ENCODE measurements at regions not wholly inside any gene's neighbourhood (a gene's known extent, or its start where the extent isn't known, plus 50 kb on each side); places are given as distances from the start of the nearest gene placed in this dataset.
A peak's percentile ranks its signal among the peaks of the same experiment; 100 is the strongest.
"Not testable (repeated sequence)": the region's sequence is repeated elsewhere in the genome, so short reads cannot be mapped to it uniquely, and the experiment has no call there.

DNA sequence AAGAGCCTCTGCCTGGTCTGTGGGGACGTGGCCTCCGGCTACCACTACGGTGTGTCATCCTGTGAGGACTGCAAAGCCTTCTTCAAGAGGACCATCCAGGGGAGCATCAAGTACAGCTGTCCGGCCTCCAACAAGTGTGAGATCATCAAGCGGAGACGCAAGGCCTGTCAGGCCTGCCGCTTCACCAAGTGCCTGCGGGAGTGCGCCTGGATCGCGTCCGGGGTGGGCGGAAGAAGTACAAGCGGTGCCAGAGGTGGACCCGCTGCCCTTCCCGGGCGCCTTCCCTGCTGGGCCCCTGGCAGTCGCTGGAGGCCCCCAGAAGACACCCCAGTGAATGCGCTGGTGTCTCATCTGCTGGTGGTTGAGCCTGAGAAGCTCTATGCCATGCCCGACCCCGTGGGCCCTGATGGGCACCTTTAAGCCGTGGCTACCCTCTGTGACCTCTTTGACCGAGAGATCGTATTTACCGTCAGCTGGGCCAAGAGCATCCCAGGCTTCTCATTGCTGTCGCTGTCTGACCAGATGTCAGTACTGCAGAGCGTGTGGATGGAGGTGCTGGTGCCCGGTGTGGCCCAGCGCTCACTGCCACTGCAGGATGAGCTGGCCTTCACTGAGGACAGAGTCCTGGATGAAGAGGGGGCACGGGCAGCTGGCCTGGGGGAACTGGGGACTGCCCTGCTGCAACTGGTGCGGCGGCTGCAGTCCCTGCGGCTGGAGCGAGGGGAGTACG, 84.3 kb downstream of the MRPL57 start:
- H3K27ac ChIP-seq; DNase-seq (ENCODE audit: low read depth, low spot score): not testable (repeated sequence)

DNA sequence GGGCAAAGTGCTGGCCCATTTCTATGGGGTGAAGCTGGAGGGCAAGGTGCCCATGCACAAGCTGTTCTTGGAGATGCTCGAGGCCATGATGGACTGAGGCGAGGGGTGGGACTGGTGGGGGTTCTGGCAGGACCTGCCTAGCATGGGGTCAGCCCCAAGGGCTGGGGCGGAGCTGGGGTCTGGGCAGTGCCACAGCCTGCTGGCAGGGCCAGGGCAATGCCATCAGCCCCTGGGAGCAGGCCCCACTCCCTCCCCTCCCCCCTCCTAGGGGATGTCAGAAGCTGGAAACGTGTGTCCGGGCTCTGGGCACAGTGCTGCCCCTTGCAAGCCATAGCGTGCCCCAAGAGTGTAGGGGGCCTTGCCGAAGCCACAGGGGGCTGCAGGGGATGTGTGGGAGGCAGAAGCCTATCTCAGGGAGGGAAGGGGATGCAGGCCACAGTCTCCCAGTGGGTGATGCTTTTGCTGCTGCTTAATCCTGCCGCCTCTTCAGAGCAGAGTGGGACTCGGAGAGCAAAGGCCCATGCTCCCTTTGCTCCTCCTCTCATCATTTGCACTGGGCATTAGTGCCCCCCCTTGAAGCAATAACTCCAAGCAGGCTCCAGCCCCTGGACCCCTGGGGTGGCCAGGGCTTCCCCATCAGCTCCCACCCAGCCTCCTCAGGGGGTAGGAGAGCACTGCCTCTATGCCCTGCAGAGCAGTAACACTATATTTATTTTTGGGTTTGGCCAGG, 85.2 kb downstream of the MRPL57 start:
- DNase-seq (ENCODE audit: low read depth, low spot score) = not testable (repeated sequence)

GRCh38 chr13:21263909-21264308, 87.5 kb downstream of the MRPL57 start:
- not testable (repeated sequence) for H3K27ac ChIP-seq; DNase-seq (ENCODE audit: low read depth, low spot score)

More for the DNA sequence above, 85.2 kb downstream of the MRPL57 start:
- not testable (repeated sequence) for H3K27ac ChIP-seq

DNA sequence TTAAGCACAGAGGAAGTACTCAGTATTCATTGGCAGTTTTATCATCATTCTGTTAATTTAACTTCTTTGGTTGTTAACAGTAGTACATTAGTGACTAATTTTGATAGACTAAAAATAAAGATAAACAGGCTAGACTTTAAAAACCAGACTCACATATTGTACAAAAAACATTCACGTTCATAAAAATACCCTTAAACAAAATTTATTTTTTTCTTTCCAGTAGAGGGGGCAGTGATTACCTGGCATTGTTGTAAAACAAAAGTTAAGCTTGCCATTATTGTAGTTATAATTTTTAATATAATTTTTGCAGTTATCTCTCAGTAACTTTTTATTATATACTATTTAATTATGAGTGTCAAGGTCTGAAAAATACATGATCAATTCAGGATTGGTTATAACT, 92.0 kb downstream of the MRPL57 start:
- H3K27ac ChIP-seq; DNase-seq (ENCODE audit: low read depth, low spot score): not testable (repeated sequence)

DNA sequence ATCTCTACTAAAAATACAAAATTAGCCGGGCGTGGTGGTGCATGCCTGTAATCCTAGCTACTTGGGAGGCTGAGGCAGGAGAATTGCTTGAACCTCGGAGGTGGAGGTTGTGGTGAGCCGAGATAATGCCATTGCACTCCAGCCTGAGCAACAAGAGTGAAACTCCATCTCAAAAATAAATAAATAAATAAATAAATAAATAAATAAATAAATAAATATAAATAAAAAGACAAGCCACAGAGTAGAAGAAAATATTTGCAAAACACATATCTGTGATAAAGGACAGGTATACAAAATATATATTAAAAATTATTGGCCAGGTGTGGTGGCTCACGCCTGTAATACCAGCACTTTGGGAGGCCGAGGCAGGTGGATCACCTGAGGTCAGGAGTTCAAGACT, 96.0 kb downstream of the MRPL57 start:
- not testable (repeated sequence) for H3K27ac ChIP-seq; DNase-seq (ENCODE audit: low read depth, low spot score)

GRCh38 chr13:21274457-21274856, 98.0 kb downstream of the MRPL57 start:
- not testable (repeated sequence) for H3K27ac ChIP-seq; DNase-seq (ENCODE audit: low read depth, low spot score)

GRCh38 chr13:21282065-21282464, 105.6 kb downstream of the MRPL57 start:
- no peak for DNase-seq (ENCODE audit: low read depth, low spot score)
- no peak overlapping the region for H3K27ac ChIP-seq

- no peak for DNase-seq (ENCODE audit: low read depth, low spot score)
- no peak overlapping the region for H3K27ac ChIP-seq
These were observed 111.0 kb downstream of the MRPL57 start for GRCh38 chr13:21287331-21287907.

GRCh38 chr13:21289475-21289874, 113.0 kb downstream of the MRPL57 start:
- H3K27ac ChIP-seq = no peak overlapping the region
- no peak for DNase-seq (ENCODE audit: low read depth, low spot score)

GRCh38 chr13:21290442-21291002, 114.1 kb downstream of the MRPL57 start:
- not testable (repeated sequence) for DNase-seq (ENCODE audit: low read depth, low spot score)

GRCh38 chr13:21291840-21292239, 115.4 kb downstream of the MRPL57 start:
- DNase-seq (ENCODE audit: low read depth, low spot score) = no peak
- H3K27ac ChIP-seq = no peak overlapping the region

More at GRCh38 chr13:21290442-21291002, 114.1 kb downstream of the MRPL57 start:
- H3K27ac ChIP-seq = not testable (repeated sequence)

- DNase-seq (ENCODE audit: low read depth, low spot score); H3K27ac ChIP-seq: not testable (repeated sequence)
These were observed 120.5 kb downstream of the MRPL57 start for GRCh38 chr13:21296991-21297390.

GRCh38 chr13:21297447-21297846, 121.0 kb downstream of the MRPL57 start:
- peak overlapping the region; percentile 68 for H3K27ac ChIP-seq
- no peak for DNase-seq (ENCODE audit: low read depth, low spot score)

DNA sequence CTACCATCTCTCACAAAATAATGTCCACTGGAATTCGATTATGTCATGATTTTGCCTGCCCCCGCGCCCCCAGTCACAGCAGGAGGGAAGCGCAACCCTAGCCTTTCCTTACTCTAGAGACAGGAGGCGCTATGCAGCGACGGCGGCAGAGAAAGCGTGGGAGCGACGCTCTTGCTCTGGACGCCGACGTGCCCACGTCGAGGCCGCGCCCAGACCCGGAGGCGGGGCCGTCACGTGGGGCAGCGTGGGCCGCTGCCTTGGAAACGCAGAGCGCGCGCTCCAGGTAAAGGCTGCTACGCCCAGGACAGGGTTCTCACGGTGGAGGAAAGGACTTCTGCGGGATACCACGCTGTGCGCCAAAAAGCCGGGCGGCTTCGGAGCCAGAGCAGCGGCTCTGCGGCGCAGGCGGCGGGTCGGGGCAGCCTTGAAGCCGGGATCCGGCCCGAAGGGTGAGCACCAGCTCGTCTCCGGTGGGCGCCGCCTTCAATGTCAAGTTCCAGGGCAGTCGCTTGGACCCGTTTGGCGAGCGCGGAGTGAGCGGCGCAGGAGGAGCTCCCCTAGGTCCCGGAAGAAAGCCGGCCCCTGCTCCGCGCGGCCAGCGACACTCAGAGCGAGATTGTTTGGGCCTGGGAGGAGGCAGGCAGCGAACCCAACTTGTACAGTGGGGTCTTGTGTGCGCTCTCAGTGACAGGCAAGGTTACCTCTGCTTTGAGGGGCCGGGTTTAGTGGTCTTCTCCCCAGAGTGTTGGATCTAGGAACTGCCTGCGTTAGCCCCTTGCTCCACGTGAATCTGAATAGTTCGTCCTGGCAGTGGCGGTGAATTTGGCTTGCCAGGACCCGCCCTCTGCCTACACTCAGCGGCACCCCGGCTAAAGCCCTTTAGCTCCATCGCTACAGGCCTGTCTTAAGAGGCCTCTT, 121.7 kb downstream of the MRPL57 start:
- DNase-seq (ENCODE audit: low read depth, low spot score) = peak; percentile 70
- H3K27ac ChIP-seq = peak overlapping the region; percentile 68

- DNase-seq (ENCODE audit: low read depth, low spot score) = no peak
These were observed 127.8 kb downstream of the MRPL57 start for GRCh38 chr13:21304256-21304655.

GRCh38 chr13:21306300-21307073, 130.0 kb downstream of the MRPL57 start:
- H3K27ac ChIP-seq; DNase-seq (ENCODE audit: low read depth, low spot score): not testable (repeated sequence)

More at GRCh38 chr13:21304256-21304655, 127.8 kb downstream of the MRPL57 start:
- H3K27ac ChIP-seq = no peak overlapping the region

GRCh38 chr13:21307158-21307557, 130.7 kb downstream of the MRPL57 start:
- DNase-seq (ENCODE audit: low read depth, low spot score); H3K27ac ChIP-seq: not testable (repeated sequence)

DNA sequence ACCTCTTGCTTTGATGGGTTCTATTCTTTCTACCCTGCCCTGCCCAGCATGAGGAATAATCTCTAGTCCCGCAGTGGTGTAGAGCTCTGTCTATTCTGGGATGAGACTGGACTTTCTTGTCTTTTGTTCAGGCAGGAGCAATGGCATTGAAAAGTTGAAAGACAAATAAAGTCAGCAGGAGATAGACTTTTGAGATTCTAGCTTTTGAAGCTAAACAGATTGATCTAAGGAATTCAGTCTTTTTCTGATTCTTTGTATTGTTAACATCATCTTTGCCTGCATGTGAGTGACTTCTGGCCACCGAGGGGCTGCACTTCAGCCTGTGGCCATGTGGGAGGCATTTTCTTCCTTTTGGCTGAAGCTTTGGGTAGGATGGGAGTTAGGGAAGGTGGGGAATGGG, 132.4 kb downstream of the MRPL57 start:
- H3K27ac ChIP-seq = no peak overlapping the region
- no peak for DNase-seq (ENCODE audit: low read depth, low spot score)

Measured in epithelial cell of prostate (primary cell).